NCI-H1105 treated with DMSO at 0.1 percent for 48 hours (cell line): ENCODE measurements at regions not wholly inside any gene's neighbourhood (a gene's known extent, or its start where the extent isn't known, plus 50 kb on each side); places are given as distances from the start of the nearest gene placed in this dataset.
A peak's percentile ranks its signal among the peaks of the same experiment; 100 is the strongest.

Experiments used
- DNase-seq: peaks from one replicate; lab custom pipeline; 2025; lab: John Stamatoyannopoulos, UW

- no peak for DNase-seq
Measured at GRCh38 chr10:35927990-35928488, 285.9 kb upstream of the FZD8 start.

- no peak for DNase-seq
Measured at GRCh38 chr10:35927341-35927740, 285.2 kb upstream of the FZD8 start.

- no peak for DNase-seq
Measured at GRCh38 chr10:35926846-35927245, 284.8 kb upstream of the FZD8 start.

- no peak for DNase-seq
Measured at GRCh38 chr10:35925493-35925892, 283.4 kb upstream of the FZD8 start.

GRCh38 chr10:35924759-35925158 lies 282.7 kb upstream of the FZD8 start:
- DNase-seq, result no peak

- DNase-seq, result no peak
Measured at GRCh38 chr10:35922876-35923600, 280.9 kb upstream of the FZD8 start.

GRCh38 chr10:35921866-35922350 lies 279.8 kb upstream of the FZD8 start:
- no peak for DNase-seq

GRCh38 chr10:35916791-35917190 lies 274.7 kb upstream of the FZD8 start:
- DNase-seq, result no peak

- DNase-seq, result no peak
Measured at GRCh38 chr10:35913628-35914027, 271.5 kb upstream of the FZD8 start.

- DNase-seq, result no peak
Measured at GRCh38 chr10:35912615-35913569, 270.8 kb upstream of the FZD8 start.

GRCh38 chr10:35911954-35912353 lies 269.9 kb upstream of the FZD8 start:
- no peak for DNase-seq

- DNase-seq, result no peak
Measured at GRCh38 chr10:35911233-35911632, 269.1 kb upstream of the FZD8 start.

GRCh38 chr10:35910234-35910633 lies 268.1 kb upstream of the FZD8 start:
- DNase-seq, result no peak

- no peak for DNase-seq
Measured at GRCh38 chr10:35909121-35909720, 267.1 kb upstream of the FZD8 start.

GRCh38 chr10:35908451-35908850 lies 266.4 kb upstream of the FZD8 start:
- no peak for DNase-seq

GRCh38 chr10:35907548-35907947 lies 265.5 kb upstream of the FZD8 start:
- DNase-seq, result no peak

GRCh38 chr10:35906155-35906554 lies 264.1 kb upstream of the FZD8 start:
- no peak for DNase-seq

- DNase-seq, result peak; percentile 68
Measured at GRCh38 chr10:35903021-35903420, 260.9 kb upstream of the FZD8 start.

GRCh38 chr10:35898716-35899440 lies 256.8 kb upstream of the FZD8 start:
- DNase-seq, result peak; percentile 47

- DNase-seq, result no peak
Measured at GRCh38 chr10:35896001-35896400, 253.9 kb upstream of the FZD8 start.

GRCh38 chr10:35895331-35895730 lies 253.2 kb upstream of the FZD8 start:
- no peak for DNase-seq

- no peak for DNase-seq
Measured at GRCh38 chr10:35892526-35892925, 250.4 kb upstream of the FZD8 start.
